Neural progenitor cell (in vitro differentiated cells): ENCODE measurements at regions not wholly inside any gene's neighbourhood (a gene's known extent, or its start where the extent isn't known, plus 50 kb on each side); places are given as distances from the start of the nearest gene placed in this dataset.
A peak's percentile ranks its signal among the peaks of the same experiment; 100 is the strongest.

Experiments used
- DNase-seq: peaks from one replicate; pipeline ENCODE4 v3.0.0-alpha.2; 2016; ENCODE audit warnings: low spot score
- H2AFZ ChIP-seq: fragments of 200-600 bp; sonication (generic); replicated peaks from 2 replicates; pipeline ENCODE4 v1.6.1; 2016; ENCODE audit warnings: antibody characterized with exemption
- H3F3A ChIP-seq: fragments of 200-600 bp; sonication (generic); 2 replicates; pipeline ENCODE4 v1.6.1; 2016; ENCODE audit warnings: antibody characterized with exemption, low read depth
- H3K27ac ChIP-seq: fragments of 200-600 bp; sonication (generic); 2 replicates; pipeline ENCODE4 v1.5.1; 2016; ENCODE audit warnings: mild to moderate bottlenecking
- H3K27me3 ChIP-seq: fragments of 200-600 bp; sonication (generic); 2 replicates; pipeline ENCODE4 v1.6.1; 2016; ENCODE audit warnings: mild to moderate bottlenecking, moderate library complexity
- H3K36me3 ChIP-seq: fragments of 200-600 bp; sonication (generic); 2 replicates; pipeline ENCODE4 v1.5.1; 2016
- H3K4me1 ChIP-seq: fragments of 200-600 bp; sonication (generic); 2 replicates; pipeline ENCODE4 v1.6.1; 2016; ENCODE audit warnings: mixed run types
- H3K4me2 ChIP-seq: fragments of 200-600 bp; sonication (generic); 2 replicates; pipeline ENCODE4 v1.6.1; 2016
- H3K4me3 ChIP-seq: fragments of 200-600 bp; sonication (generic); 2 replicates; pipeline ENCODE4 v1.5.1; 2016
- H3K79me2 ChIP-seq: fragments of 200-600 bp; sonication (generic); 2 replicates; pipeline ENCODE4 v1.6.1; 2016; ENCODE audit warnings: low read depth
- H3K9ac ChIP-seq: fragments of 200-600 bp; sonication (generic); 2 replicates; pipeline ENCODE4 v1.6.1; 2016
- H3K9me3 ChIP-seq: fragments of 200-600 bp; sonication (generic); 2 replicates; pipeline ENCODE4 v1.5.1; 2016; ENCODE audit warnings: low read depth
- H4K20me1 ChIP-seq: fragments of 200-600 bp; sonication (generic); 2 replicates; pipeline ENCODE4 v1.6.1; 2016; ENCODE audit warnings: low read depth
- H3K27ac Mint-ChIP-seq: 3 replicates; pipeline ENCODE4 v1.8.0; 2021; ENCODE audit warnings: mixed read lengths
- H3K27me3 Mint-ChIP-seq: 2 replicates; pipeline ENCODE4 v1.8.0; 2022; ENCODE audit warnings: low read depth, mild to moderate bottlenecking, inconsistent platforms, moderate library complexity, mixed read lengths; ENCODE audit not compliant: insufficient read depth
- H3K36me3 Mint-ChIP-seq: 3 replicates; pipeline ENCODE4 v1.8.0; 2021; ENCODE audit warnings: mixed read lengths
- H3K4me1 Mint-ChIP-seq: 3 replicates; pipeline ENCODE4 v1.8.0; 2021; ENCODE audit warnings: mixed read lengths
- H3K4me3 Mint-ChIP-seq: 3 replicates; pipeline ENCODE4 v1.8.0; 2021; ENCODE audit warnings: mild to moderate bottlenecking, moderate library complexity, mixed read lengths
- H3K9me3 Mint-ChIP-seq: 3 replicates; pipeline ENCODE4 v1.8.0; 2020; ENCODE audit warnings: mixed read lengths
- CTCF ChIP-seq: fragments of 200-600 bp; sonication (generic); IDR thresholded peaks from 2 replicates; pipeline ENCODE4 v1.5.1; 2017; ENCODE audit warnings: antibody characterized with exemption, mild to moderate bottlenecking
- EZH2 ChIP-seq: fragments of 200-600 bp; sonication (generic); IDR thresholded peaks from 2 replicates; pipeline ENCODE4 v1.6.1; 2017; ENCODE audit warnings: antibody characterized with exemption, mild to moderate bottlenecking, moderate library complexity
- EZH2phosphoT487 ChIP-seq: fragments of 200-600 bp; sonication (generic); IDR thresholded peaks from 2 replicates; pipeline ENCODE4 v1.6.1; 2017; ENCODE audit warnings: antibody characterized with exemption

- Histone ChIP-seq H2AFZ (no peak overlapping the region), H3K4me3 (no peak overlapping the region), H3K79me2 (no peaks in the 10 kb centered on the region), H3K36me3 (no peaks in the 10 kb centered on the region), H3K9me3 (no peaks in the 10 kb centered on the region), H3K4me1 (peaks cover 4% of the 10 kb centered on the region), H3K4me2 (no peak overlapping the region), H3F3A (no peaks in the 10 kb centered on the region), H3K27me3 (no peaks in the 10 kb centered on the region), H3K9ac (no peak overlapping the region), H4K20me1 (no peaks in the 10 kb centered on the region), H3K27ac (no peak overlapping the region)
- TF ChIP-seq EZH2phosphoT487, result no peak
- DNase-seq, result no peak
- H3K4me3 Mint-ChIP-seq, result no peak overlapping the region
- no peaks in the 10 kb centered on the region for H3K36me3 Mint-ChIP-seq
- H3K9me3 Mint-ChIP-seq, result no peaks in the 10 kb centered on the region
- no peak overlapping the region for H3K27ac Mint-ChIP-seq
- H3K27me3 Mint-ChIP-seq, result no peaks in the 10 kb centered on the region
- peaks cover 4% of the 10 kb centered on the region for H3K4me1 Mint-ChIP-seq
These were observed 198.3 kb upstream of the FAT4 start for GRCh38 chr4:125116431-125116830.

DNA sequence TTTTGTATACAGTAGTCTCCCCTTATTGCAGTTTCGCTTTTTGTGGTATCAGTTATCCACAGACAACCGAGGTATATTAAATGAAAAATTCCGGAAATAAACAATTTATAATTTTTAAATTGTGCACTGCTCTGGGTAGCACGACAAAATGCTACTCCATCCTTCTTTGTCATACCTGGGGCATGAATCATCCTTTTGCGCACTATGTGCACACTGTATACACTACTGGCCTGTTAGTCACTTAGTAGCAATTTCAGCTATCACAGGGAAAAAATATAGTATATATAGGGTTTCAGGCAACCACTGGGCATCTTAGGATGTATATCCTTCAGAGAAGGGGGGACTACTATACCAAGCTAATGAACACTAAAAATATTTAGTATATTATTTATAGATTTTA, 198.8 kb upstream of the FAT4 start:
- Histone ChIP-seq H3K4me1 (peaks cover 4% of the 10 kb centered on the region), H3K4me3 (no peak overlapping the region), H3K79me2 (no peaks in the 10 kb centered on the region), H3F3A (no peaks in the 10 kb centered on the region), H2AFZ (no peak overlapping the region), H3K36me3 (no peaks in the 10 kb centered on the region), H3K27ac (no peak overlapping the region), H4K20me1 (no peaks in the 10 kb centered on the region), H3K9ac (no peak overlapping the region), H3K4me2 (no peak overlapping the region), H3K9me3 (no peaks in the 10 kb centered on the region), H3K27me3 (no peaks in the 10 kb centered on the region)
- no peak for TF ChIP-seq EZH2phosphoT487
- TF ChIP-seq EZH2, result no peak
- TF ChIP-seq CTCF, result no peak
- H3K27me3 Mint-ChIP-seq, result no peaks in the 10 kb centered on the region
- H3K4me1 Mint-ChIP-seq, result peaks cover 4% of the 10 kb centered on the region
- no peak overlapping the region for H3K27ac Mint-ChIP-seq
- no peaks in the 10 kb centered on the region for H3K36me3 Mint-ChIP-seq
- no peak for DNase-seq
- no peaks in the 10 kb centered on the region for H3K9me3 Mint-ChIP-seq
- no peak overlapping the region for H3K4me3 Mint-ChIP-seq

DNA sequence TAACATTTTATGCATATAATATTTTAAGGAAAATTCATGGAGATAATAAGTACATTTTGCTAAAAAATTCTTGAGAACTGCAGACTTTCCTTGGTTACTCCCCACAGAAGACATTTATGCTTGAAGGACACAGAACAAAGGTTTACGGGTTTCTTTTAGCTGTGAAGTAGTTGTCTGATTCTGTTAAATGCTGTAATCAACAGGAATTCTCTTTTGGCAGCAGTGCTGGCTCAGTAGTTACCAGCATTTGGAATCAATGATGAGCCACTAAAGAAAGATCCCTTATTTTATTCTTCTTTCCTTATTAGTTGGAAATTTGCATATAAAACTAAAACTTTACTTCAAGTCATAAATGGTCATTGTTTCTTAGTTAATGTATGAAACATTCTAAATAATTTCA, 199.3 kb upstream of the FAT4 start:
- H3K4me1 Mint-ChIP-seq, result peaks cover 4% of the 10 kb centered on the region
- peaks cover 4% of the 10 kb centered on the region for H3K4me1 ChIP-seq
- no peak overlapping the region for H3K9ac ChIP-seq
- H2AFZ ChIP-seq, result no peak overlapping the region
- H3K4me2 ChIP-seq, result no peak overlapping the region
- no peaks in the 10 kb centered on the region for H3K36me3 Mint-ChIP-seq
- no peak overlapping the region for H3K27ac Mint-ChIP-seq
- no peaks in the 10 kb centered on the region for H3K9me3 ChIP-seq
- no peak overlapping the region for H3K4me3 Mint-ChIP-seq
- TF ChIP-seq CTCF (no peak), EZH2phosphoT487 (no peak), EZH2 (no peak)
- H3K79me2 ChIP-seq, result no peaks in the 10 kb centered on the region
- no peaks in the 10 kb centered on the region for H3K36me3 ChIP-seq
- no peak for DNase-seq
- no peak overlapping the region for H3K4me3 ChIP-seq
- no peak overlapping the region for H3K27ac ChIP-seq
- no peaks in the 10 kb centered on the region for H3K9me3 Mint-ChIP-seq
- no peaks in the 10 kb centered on the region for H3K27me3 ChIP-seq
- no peaks in the 10 kb centered on the region for H4K20me1 ChIP-seq
- no peaks in the 10 kb centered on the region for H3K27me3 Mint-ChIP-seq
- H3F3A ChIP-seq, result no peaks in the 10 kb centered on the region

GRCh38 chr4:125112536-125112935, 202.2 kb upstream of the FAT4 start:
- H3K4me1 ChIP-seq, result peaks cover 4% of the 10 kb centered on the region
- H3K4me3 Mint-ChIP-seq, result no peak overlapping the region
- H3K27ac ChIP-seq, result no peak overlapping the region
- H3K27me3 ChIP-seq, result no peaks in the 10 kb centered on the region
- no peaks in the 10 kb centered on the region for H3K9me3 Mint-ChIP-seq
- H3K36me3 Mint-ChIP-seq, result no peaks in the 10 kb centered on the region
- no peak overlapping the region for H3K9ac ChIP-seq
- H3K27ac Mint-ChIP-seq, result no peak overlapping the region
- no peaks in the 10 kb centered on the region for H3K27me3 Mint-ChIP-seq
- no peaks in the 10 kb centered on the region for H3K79me2 ChIP-seq
- H3K4me1 Mint-ChIP-seq, result peaks cover 4% of the 10 kb centered on the region
- no peak overlapping the region for H3K4me2 ChIP-seq
- H3K36me3 ChIP-seq, result no peaks in the 10 kb centered on the region
- no peak for DNase-seq
- no peaks in the 10 kb centered on the region for H3F3A ChIP-seq
- TF ChIP-seq CTCF (no peak), EZH2 (no peak), EZH2phosphoT487 (no peak)
- H2AFZ ChIP-seq, result peak overlapping the region; percentile 43
- no peaks in the 10 kb centered on the region for H4K20me1 ChIP-seq
- no peak overlapping the region for H3K4me3 ChIP-seq
- no peaks in the 10 kb centered on the region for H3K9me3 ChIP-seq
